GM18868 (cell line): ENCODE measurements at regions not wholly inside any gene's neighbourhood (a gene's known extent, or its start where the extent isn't known, plus 50 kb on each side); places are given as distances from the start of the nearest gene placed in this dataset.

ENCODE experiments used
- ATAC-seq: cut with Tn5 transposase; IDR thresholded peaks from one replicate; pipeline ENCODE4 v1.9.1; 2021; ENCODE audit warnings: mild to moderate bottlenecking, moderate library complexity; ENCODE audit not compliant: unreplicated experiment

GRCh38 chr15:93587059-93587521 lies 498.1 kb upstream of the RGMA start:
- no peak for ATAC-seq

GRCh38 chr15:93585012-93585411 lies 496.0 kb upstream of the RGMA start:
- ATAC-seq: no peak

GRCh38 chr15:93583968-93584367 lies 495.0 kb upstream of the RGMA start:
- no peak for ATAC-seq

GRCh38 chr15:93583552-93583951 lies 494.5 kb upstream of the RGMA start:
- no peak for ATAC-seq

- ATAC-seq: no peak
These were observed 481.5 kb upstream of the RGMA start for GRCh38 chr15:93570527-93570926.

GRCh38 chr15:93566762-93567161 lies 477.8 kb upstream of the RGMA start:
- no peak for ATAC-seq

GRCh38 chr15:93565201-93565600 lies 476.2 kb upstream of the RGMA start:
- no peak for ATAC-seq

- ATAC-seq: no peak
These were observed 474.2 kb upstream of the RGMA start for GRCh38 chr15:93563218-93563617.

GRCh38 chr15:93562395-93563123 lies 473.5 kb upstream of the RGMA start:
- no peak for ATAC-seq

- ATAC-seq: no peak
These were observed 468.7 kb upstream of the RGMA start for GRCh38 chr15:93557696-93558095.

- ATAC-seq: no peak
These were observed 464.3 kb upstream of the RGMA start for GRCh38 chr15:93553167-93553935.

GRCh38 chr15:93543093-93543492 lies 454.1 kb upstream of the RGMA start:
- ATAC-seq: no peak

GRCh38 chr15:93527374-93528050 lies 438.5 kb upstream of the RGMA start:
- no peak for ATAC-seq

GRCh38 chr15:93524432-93524831 lies 435.4 kb upstream of the RGMA start:
- ATAC-seq: no peak

- no peak for ATAC-seq
These were observed 434.5 kb upstream of the RGMA start for GRCh38 chr15:93523481-93523880.

- ATAC-seq: no peak
These were observed 431.2 kb upstream of the RGMA start for GRCh38 chr15:93520206-93520605.

- ATAC-seq: no peak
These were observed 430.6 kb upstream of the RGMA start for GRCh38 chr15:93519599-93519998.

- ATAC-seq: no peak
These were observed 428.2 kb upstream of the RGMA start for GRCh38 chr15:93517176-93517575.

GRCh38 chr15:93515256-93516051 lies 426.4 kb upstream of the RGMA start:
- no peak for ATAC-seq

- no peak for ATAC-seq
These were observed 417.6 kb upstream of the RGMA start for GRCh38 chr15:93506646-93507045.

- no peak for ATAC-seq
These were observed 416.5 kb upstream of the RGMA start for GRCh38 chr15:93505506-93505905.
